GM21526 (cell line): ENCODE measurements at regions not wholly inside any gene's neighbourhood (a gene's known extent, or its start where the extent isn't known, plus 50 kb on each side); places are given as distances from the start of the nearest gene placed in this dataset.

Source experiments
- ATAC-seq: cut with Tn5 transposase; IDR thresholded peaks from one replicate; pipeline ENCODE4 v1.9.1; 2021; ENCODE audit warnings: moderate library complexity; ENCODE audit not compliant: unreplicated experiment, low FRiP score

DNA sequence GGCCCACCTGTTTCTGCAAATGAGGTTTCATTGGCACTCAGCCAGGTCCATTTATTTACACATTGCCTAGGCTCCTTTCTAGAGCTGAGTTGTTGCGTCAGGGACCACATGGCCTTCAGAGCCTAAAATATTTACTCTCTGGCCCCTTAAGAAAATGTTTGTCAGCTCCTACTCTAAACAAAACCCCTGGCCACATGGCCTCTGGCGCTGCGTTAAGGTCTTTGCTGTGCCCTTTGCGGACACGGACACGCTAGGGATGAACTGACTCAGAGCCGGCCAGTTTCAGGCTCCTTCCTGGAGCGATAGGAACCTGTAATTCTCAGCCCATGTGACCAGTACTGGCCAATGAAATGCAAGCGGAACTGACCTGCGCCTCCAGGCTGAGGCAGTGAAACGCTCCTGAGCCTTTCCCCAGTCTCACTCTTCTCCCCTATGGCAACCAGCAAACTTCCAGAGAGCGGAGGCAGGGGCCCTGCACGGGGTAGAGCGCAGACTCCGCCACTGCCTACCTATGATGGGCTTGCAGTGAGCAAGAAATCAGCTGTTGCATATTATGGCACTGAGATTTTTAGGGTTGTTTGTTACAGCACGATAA is 160.3 kb downstream of the ETS2 start:
- no peak for ATAC-seq

DNA sequence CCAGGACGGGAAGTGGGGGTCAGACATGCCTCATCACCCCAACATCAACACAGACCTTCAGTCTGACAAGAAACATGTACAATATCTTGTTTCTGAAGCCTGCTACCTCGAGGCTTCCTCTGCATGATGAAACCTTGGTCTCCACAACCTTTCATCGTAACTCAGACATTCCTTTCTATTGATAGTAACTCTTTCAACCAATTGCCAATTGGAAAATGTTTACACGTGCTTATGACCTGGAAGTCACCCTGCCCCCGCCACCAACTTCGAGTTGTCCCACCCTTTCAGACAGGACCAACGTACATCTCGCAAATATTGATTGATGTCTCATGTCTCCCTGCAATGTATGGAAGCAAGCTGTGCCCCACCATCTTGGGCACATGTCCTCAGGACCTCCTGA is 159.5 kb downstream of the ETS2 start:
- ATAC-seq: no peak

DNA sequence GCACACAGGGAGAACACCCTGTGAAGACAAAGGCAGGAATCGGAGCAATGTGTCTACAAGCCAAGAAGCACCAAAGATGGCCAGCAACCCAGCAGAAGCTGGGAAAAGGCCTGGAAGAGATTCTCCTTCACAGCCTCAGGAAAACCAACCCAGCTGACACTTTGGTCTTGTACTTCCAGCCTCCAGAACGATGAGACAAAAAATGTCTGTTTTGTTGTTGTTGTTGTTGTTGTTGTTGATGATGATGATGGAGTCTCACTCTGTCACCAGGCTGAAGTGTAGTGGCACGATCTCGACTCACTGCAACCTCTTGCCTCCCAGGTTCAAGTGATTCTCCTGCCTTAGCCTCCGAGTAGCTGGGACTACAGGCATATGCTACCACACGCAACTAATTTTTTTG is 157.3 kb downstream of the ETS2 start:
- no peak for ATAC-seq

DNA sequence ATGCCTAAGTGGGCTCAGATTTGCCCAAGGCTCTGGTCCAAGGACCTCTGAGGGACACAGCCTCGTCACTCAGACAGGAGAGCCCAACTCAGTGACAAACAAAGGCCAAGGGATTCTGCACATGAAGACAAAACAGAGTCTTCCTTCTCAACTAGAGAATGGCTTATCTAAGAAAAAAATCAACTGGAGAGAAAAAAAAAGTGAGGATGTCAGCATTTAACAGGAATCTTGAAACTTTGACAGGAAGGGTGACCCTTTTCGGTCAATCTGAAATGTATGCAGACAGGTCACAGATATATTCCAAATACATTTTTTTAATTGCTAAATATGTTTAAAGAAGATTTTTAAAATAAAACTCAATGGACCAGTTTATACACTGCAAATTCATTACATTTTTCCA is 154.5 kb downstream of the ETS2 start:
- ATAC-seq: no peak

DNA sequence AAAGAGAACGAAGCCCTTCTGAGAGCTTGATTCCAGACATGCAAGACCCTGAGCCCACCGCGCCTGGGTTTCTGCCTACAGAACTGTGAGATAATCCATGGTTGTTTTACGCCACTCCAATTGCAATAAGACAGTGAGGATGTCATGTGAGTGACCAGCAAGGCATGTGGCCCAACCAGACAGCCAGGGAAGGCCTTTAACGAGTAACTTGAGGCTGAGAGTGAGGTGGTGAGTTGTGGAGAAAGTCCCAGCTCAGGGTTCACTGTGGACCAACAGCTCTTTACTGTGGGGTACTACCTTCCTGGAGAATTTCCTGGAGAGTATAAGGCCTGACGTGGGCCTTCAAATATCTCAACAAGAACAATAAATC is 153.9 kb downstream of the ETS2 start:
- no peak for ATAC-seq

DNA sequence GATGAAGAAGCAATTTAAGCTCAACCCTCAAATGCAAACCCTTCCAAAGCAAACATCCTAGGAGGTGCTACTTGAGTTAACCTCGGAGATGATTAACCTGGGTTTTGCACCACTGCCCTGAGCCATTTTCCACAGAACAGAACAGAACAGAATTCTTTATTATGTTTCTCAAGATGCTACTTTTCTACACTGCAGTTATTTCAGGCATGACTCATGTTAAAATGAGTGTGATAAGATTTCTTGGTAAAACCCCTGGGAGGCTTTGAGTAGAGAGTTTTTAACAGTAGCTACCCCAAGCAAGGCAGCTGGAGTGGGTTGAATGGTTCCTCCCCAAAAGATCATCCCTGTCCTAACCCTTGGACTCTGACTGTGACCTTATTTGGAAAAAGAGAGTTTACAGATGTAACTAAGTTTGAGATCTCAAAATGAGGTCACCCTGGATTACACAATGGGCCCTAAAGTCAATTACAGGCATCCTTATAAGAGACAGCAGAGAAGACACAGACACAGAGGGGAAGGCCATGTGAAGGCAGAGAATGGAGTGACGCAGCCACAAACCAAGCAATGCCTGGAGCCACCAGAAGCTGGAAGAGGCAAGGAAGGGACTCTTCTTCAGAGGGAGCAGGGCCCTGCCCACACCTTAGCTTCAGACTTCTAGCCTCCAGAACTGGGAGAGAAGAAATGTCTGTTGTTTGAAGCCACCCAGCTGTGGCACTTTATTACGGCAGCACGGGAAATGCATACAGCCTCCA is 153.4 kb downstream of the ETS2 start:
- ATAC-seq: no peak

DNA sequence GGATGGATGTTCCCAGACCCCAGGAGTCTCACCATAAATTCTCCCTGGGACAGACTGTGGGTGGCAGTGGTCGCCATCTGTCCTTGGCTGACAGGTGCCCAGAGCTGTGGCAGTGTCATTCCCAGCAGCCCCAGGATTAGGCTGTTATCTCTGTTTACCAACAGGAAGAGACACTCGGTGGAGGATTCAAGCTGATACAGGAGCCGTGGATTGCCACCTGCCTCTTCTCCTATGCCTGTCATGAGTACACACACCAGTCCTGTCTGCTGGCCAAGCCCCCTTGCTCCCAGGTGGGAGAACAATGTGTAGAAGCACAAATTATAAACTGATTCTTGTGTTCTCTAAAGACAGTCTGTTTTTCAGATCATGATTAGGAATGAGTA is 152.6 kb downstream of the ETS2 start:
- no peak for ATAC-seq

DNA sequence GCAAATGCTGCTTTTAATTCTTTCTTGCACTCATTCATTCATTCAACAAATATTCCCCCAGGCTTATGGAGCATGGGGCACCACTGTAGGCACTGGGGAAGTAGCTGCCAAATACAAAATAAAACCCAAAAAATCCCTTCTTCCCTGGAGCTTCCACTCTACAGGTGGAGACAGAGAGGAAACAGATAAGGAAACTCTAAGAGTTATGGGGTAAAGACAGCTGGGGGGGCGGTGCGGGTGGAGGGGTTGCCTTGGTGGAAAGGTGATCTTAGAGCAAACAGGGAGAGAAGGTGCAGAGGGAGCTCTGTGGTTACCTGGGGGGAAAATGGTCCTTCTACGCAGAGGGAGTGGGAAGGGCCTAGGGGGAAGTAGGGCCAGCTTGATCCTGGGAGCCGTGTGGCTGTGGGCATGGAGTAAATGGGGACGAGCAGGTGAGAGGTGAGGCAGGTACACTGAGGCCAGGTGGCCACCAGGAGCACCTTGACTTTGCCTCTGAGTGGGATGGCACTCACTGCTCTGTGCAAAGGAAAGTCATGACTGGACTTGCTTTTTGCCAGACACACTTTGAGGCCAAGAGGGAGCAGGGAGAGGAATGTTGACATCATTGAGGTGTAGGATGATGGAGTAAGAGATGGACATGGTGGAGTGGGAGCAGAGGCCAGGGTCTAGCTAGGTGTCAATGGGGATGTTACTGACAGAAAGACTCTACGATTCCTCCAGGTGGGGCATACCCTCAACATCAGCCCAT is 152.0 kb downstream of the ETS2 start:
- no peak for ATAC-seq

DNA sequence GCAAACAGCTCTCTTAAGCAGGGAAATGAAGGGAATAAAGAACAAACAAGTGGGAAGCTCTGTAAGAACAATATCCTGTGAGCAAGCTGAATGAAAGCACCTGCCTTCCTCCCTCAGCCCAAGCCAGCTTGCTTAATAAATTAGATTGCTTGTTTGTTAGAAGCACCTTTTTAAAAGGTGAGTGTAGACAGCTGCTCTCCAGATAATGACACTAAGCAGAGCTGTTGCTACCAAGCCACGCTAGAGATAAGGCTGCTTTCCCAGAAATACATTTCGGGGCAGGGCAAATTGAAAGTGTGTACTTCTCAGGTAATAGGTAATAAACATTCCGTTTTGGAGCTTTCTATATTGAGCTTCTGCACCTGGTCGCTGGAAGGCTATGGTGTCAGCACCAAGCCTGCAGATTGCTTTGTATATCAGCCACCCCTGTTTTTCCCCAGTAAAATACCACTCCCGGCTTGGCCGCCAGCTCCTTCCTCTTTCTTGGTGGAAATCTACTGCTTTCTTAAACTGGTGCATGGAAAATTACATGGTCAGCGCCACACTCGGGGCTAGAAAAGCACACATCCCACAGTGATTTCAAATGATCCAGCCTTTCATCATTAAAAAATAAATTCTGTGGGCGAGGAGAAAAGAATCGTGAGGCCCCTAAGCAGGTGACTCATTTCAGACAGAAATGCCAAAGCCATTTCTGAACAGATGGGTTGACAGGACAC is 151.3 kb downstream of the ETS2 start:
- ATAC-seq: no peak

DNA sequence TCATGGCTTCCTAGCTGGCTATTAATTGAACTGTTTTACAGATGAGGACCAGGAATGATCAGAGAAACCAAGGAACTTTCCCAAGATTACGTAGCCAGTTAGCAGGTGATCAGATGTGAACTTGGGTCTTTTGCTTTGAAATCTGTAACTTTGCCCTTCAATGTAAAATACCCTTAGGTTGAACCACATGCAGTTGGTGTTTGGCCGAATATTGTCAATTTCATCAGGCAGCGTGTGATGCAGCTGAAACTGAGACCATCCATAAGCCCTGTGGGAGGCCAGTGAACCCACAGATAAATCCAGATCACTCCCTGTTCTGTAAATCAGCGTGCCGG is 150.8 kb downstream of the ETS2 start:
- no peak for ATAC-seq

DNA sequence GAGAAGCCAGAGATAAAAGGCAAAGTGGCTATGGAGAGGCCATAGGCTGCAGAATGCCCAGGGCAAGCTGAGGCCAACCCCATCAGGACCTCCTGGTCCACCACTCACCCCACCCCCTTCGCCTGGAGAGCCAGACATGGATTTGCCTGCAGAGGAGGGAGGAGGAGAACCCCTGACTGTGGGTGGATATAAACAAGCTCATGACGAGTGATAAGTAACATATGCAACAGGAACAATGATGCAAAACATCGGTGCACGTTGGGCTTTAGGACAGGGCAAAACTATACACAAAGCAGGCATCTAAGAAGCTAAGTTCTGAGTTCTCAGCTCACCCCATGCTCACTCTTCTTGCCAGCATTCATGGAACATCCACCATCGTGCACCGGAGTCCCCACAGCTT is 150.3 kb downstream of the ETS2 start:
- ATAC-seq: no peak

DNA sequence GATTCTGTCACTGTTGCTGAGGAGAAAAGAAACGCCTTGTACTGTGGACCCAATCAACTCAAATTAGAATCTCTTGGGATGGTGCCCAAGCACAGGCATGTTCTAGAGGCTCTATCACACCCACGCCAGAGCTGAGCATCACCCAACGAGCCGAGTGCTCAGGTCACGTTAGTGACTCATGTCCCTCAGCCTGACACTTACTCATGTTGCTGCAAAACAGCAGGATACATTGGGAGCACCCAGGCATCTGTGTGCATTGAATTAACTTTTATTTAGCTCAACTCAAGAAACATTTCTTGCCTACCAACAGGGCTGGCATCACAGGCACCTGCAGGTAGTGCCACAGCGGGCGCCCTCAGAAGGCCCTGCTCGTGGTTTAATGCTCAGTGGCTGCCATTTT is 149.8 kb downstream of the ETS2 start:
- ATAC-seq: no peak

DNA sequence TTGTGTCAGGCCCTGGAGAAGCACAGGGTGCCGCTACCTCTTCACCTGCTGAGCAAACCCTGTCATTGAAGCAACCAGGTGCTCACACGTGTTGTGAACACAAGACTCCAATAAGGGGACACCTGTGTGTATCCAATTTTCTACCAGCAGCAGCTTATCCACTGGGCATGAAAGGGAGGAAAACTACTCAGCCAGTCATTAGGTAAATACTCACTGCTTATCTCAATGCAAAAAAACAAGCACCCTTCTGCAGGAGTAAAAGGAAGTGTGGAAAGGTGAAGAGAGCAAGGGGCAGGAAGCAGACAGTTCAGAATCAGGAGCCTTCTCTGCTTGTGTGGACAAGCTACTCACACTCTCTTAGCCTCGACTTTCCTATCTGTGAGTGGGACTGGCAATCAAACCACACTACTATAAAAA is 148.9 kb downstream of the ETS2 start:
- ATAC-seq: no peak

DNA sequence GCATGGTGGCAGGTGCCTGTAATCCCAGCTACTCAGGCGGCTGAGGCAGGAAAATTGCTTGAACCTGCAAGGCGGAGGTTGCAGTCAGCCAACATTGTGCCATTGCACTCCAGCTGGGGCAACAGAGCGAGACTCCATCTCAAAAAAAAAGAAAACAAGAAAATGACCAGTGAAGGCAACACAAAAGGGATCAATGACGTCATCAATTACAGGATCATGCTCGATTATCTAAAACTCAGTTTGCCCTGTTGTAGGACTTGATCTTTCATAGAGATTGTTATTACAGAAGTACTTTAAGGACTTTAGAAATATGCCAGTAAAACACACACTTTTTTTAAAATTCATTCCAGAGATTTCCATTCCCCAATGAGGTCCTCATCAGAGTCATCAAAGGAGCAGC is 147.8 kb downstream of the ETS2 start:
- no peak for ATAC-seq

DNA sequence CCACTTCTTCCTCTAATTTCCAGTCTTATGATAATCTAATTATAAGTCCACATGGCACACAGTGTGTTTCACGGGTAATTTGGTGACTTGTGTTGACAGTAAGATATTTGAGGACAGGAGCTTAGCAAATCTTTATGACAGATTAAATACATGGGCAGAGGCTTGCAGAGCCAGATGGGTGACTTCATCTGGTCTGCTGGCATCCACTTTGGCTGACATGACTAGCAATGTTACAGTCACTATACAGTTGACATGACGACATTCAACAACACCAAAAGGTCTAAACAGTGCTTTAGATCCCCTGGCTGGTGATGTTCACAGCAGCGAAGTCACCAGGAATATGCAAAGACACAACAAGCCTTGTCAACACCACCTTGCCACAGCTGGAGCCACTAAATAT is 147.2 kb downstream of the ETS2 start:
- no peak for ATAC-seq

DNA sequence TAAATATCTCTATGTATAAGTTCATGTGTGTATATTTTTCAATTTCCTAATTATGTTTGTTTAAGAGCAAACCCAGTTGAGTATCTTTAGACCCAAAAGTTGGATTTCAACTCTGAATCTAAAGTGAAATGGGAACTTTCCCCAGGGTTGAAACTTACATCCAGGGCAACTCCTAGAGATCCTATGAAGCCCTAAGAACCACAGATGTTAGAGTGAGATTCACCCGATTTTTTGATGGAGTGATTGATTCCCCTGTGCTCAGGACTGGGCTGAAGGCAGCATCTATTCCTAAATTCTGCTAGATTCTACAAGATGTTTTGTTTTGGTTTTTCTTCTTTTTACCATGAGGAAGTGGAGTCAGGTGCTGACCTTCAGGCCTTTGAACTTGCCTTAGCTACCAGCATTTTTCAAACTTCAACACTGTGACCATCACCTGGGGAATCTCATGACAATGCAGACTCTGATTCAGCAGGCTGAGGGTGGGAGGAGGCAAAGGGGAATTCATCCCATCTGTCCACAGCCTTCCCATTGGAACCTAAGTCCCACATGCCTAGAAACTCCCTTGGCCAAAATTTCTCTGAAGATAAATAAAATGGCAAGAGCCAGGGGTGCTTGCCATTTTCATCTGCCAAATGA is 145.5 kb downstream of the ETS2 start:
- no peak for ATAC-seq

DNA sequence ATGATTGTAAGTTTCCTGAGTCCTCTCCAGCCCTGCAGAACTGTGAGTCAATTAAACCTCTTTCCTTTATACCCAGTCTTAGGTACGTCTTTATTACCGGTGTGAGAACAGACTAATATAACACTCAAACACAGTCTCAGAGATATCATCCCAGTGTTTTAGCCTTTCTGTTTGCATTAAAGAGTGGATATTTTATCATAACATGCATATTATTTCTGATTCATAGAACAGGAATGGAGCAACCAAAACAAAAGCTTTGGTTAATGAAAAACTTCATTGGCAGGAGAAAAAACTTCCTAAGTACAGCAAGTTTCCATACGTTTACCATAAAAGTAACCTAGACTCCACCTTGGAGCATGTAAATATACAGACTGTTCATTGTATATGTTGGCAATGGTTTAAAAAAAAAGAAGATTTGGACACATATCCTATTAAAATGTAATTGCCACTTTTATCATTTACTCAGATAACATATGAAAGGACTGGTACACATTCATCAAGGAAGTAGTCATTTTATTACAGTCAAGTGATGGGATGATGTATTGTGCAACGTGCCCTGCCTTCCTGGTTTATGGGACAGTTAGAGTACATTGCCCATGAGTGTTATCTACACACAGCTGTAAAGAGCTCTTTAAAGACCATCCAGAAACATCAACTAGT is 144.8 kb downstream of the ETS2 start:
- no peak for ATAC-seq

DNA sequence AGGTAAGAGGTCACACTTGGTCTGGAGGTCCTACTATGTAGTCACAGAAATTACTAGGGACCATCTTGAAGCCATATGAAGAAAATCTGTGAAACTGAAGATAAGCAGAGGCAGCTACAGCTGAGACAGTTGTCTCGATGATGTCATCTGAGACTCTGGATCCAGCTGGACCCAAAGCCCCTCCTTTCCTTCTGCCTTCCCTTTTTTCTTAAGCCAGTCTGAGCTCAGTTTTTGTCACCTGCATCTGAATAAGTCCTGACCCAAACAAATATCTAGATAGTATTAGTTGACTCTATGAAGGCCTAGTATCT is 143.3 kb downstream of the ETS2 start:
- ATAC-seq: no peak

DNA sequence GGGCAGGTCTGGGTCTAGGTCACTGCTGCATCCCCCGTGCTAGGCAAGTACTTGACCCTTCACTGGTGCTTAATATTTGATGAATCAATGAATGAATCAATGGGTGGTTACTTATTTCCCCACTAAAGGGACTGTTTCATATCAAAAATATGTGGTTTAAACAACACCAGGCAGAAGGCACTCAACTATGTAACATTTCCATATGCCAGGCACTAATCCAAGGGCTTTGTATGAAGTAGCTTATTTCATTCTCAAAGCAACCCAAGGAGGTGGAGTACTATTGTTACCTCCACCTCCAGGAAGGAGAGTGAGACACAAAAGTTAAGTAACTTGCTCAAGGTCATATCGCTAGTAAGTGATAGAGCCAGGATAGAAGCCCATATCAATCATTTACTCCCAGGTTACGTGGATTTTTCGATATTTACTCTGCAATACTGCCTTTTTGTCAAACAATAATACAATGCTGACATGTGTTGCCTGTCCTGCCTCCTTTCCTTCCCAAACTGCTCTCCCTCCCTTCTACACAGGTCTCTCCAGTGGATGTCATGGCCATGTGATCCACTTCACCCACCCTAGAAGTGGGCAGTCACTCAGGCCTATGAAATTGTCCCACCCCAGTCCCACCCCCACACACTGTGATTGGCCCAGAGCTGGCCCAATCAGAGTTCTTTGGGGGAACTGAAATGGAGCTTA is 142.8 kb downstream of the ETS2 start:
- no peak for ATAC-seq
